GM21367 (cell line): ENCODE measurements at regions not wholly inside any gene's neighbourhood (a gene's known extent, or its start where the extent isn't known, plus 50 kb on each side); places are given as distances from the start of the nearest gene placed in this dataset.

Experiments used
- ATAC-seq: cut with Tn5 transposase; IDR thresholded peaks from one replicate; pipeline ENCODE4 v1.9.1; 2021; ENCODE audit not compliant: unreplicated experiment

DNA sequence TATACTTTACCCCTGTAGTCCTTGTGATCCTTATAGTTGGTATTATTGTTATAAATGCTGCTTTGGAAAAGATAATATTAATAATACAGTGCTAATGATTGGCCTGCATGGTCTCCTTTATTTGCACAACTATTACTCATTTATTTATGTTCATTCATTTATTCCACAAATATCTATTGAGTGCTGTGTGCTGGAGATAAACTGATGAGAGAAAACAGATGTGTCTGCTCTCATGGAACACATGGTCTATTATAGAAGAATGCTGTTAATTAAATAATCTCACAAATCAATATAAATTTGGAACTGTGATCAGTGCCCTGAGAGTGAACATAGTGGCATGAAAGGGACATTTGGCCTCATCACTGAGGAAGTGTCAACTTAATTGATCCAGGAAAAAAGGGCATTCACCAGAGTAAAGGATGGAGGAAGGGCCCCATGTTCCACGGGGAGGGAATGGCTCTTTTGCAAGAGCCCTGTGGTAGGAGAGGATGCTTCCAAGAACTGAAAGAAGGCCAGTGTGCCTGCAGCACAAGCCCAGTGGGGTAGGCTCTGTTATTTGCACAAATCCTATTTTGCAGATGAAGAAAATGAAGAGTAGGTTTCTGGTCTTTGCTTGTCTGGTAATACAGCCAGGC is 91.5 kb upstream of the STK39 start:
- no peak for ATAC-seq

DNA sequence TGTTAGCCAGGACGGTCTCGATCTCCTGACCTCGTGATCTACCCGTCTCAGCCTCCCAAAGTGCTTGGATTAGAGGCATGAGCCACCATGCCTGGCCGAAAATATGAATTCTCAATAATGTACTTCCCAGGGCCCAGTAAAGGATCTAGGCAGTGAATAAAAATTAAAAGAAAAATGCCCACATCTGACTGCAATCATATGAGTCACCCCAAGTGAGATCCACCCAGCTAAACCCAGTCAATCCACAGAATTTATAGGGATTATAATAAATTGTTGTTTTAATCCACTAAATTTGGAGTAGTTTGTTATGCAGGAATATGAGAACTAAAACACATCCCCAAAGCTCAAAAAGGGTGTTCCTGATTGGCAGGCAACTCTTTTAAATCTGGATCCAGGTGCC is 93.5 kb upstream of the STK39 start:
- no peak for ATAC-seq

DNA sequence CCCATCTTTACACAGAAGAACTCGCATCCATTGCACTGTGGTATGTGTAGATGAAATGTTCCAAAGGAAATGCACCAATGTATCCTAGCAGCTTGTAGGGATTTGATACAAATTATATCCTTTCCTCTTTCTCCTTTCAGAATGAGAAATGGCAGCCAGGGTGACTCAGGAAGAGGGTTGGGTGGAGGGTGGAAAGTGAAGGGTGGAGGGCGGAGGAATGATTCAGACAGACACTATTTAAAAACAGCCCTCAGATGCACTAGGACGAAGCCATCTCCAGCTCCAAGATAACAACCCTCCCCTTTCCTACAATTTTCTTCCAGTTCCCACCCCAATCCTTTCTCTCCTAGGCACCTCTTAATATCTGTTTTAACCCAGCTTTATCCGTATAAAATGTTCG is 96.2 kb upstream of the STK39 start:
- no peak for ATAC-seq

DNA sequence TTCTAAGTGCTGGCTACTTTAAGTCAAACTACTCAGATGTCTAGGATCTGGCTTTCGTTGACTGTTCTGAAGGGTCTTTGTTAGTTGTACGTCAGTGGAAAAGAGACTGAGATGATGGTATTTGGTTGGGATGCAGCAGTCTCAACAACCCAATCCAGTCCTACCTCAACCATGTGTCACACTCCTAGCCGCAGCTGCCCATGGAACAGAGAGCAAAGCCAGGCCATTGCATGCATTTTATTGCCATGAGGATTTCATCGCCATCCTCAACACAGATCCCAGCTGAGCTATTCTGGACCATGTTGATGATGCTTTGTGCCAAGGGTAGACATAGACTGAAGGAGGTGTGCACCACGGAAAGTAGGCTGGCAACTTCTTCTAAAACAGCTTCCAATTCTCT is 97.3 kb upstream of the STK39 start:
- no peak for ATAC-seq

DNA sequence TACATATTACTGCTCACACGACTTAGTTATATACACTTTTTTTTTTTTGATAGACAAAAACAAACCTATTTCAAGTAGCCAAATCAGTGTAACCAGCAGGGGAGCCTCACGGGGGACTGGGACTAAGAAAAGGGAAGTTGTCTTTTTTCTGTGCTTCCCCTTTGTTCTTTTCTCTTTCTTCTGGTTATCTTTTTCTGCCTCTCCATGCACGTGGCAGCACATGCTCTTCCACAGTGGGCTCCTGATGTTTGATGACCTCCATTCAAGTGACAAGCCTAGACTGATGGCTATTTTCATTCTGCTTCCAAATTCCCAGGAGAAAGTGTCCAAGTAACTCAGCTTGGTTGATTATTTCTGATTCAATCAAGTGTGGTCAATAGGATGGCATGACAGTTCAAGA is 98.2 kb upstream of the STK39 start:
- ATAC-seq, result no peak

DNA sequence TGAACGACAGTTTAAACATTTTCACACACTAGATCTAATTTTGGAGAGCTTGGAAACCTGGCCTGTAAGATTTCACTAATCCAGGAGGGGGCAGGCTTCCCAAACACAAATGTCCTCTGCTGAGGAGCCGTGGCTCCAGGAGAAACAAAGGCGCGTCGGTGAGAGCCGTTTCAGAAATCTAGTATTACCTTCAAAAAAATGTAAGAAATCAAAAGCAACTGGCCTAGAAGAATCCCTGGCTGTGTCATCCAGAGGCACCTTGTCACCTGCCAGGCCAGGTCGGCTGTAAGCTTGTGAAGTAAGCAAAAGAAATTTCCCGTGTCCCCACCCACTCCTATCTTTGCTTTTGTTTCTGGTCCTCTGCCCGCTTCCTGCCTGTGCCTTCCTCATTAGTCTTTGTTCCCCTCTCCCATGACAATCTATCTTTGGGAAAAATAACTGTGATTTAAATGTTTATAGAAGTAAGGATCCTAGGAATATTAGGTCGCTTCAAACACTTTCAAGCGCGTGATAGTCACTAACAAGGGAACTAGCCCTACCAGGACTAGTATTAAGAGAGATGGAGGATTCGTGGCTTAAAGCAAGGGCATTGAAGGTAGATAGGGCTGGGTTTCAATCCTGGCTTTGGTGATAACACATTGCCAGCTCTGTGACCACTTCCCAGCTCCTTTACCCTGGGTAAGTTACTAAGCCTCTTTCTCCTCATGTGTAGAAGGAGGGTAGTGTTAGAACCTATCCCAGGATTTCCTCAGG is 99.5 kb upstream of the STK39 start:
- ATAC-seq, result peak; percentile 74

DNA sequence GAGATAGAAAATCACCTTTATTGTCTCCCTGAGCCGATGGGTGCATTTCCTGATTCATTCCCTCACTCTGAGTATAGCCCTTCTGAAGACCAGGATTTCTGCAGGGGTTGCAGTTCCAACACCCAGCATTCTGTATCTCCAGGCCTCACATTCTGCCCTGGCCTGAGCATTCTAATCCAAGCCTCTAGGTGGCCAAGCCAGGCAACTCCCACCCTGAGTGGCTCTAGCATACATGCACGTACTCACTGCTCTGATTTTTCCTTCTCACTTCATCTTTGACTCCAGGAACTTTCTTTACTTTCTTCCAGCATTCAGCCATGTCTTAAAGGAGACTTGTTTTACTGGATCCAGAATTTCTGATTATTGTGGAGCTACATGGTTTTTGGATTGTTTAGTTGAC is 100.7 kb upstream of the STK39 start:
- ATAC-seq, result peak; percentile 69

DNA sequence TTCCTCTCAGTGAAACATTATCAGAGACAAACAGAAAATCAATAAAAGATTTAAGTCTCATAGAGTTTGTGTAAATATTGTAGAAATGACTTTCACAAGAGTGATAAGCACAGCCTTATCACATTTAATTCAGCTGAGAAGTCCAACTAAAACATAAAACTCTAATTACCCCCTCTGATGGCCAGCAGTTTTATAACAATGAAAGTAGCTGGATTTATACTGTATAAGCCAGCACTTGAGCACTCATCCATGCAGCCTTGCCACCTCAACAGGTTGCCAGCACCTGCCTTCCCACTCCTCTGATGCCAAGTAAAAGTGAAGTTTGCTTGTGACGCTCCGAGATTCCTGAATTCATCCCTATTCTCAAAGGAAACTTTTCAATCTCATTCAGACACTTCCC is 103.0 kb upstream of the STK39 start:
- no peak for ATAC-seq

DNA sequence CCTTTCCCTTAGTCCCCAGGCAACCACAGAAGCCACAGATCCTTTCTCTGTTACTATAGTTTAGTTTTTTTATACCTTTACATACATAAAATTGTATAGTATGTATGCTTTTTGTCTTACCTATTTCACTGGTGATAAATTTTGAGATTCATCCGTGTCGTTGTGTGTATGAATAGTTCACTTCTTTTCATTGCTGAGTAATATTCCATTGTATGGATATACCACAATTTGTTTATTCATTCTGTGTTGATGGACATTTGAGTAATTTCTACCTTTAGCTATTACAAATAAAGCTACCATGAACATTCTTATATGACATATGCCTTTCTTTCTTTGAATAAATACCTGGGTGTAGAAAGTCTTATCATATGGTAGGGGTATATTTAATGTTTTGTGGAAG is 102.8 kb upstream of the CERS6 start:
- no peak for ATAC-seq

DNA sequence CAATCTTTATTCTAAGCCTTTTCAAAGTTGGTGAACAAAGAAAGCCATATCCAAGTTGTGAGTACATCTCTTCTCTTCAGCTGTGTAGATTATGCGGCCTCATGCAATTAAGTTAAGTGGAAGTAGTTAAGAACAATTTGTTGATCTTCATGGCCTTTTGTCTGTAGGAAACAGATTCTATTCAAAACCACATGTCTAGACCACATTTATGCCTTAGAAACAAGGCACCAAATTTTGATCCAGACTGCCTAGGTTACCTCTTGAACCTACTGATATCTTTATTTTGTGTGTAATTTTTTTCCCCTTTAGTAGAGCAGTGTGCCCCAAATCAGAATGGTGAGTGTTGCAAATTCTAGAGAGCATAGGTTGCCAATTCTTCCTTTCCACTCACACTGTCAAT is 101.6 kb upstream of the CERS6 start:
- no peak for ATAC-seq

DNA sequence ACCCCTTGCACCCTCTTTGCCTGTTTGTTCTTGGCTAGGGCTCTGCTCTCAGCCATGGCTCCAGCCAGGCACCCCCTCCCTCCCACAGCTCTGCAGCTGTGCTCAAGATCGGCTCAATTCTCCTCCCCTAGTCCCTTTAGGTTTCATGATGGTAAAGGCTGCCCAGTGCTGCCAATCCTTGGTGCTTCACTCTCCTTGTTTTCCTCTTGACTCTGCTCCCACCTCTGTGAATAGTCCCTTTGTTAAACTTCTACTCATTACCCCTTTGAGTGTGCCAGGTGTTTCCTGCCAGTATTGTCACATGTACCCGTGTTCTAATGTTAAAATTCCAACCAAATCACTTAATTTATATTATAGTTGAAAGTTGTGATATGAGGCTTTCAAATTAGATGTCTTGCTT is 101.0 kb upstream of the CERS6 start:
- ATAC-seq, result no peak

DNA sequence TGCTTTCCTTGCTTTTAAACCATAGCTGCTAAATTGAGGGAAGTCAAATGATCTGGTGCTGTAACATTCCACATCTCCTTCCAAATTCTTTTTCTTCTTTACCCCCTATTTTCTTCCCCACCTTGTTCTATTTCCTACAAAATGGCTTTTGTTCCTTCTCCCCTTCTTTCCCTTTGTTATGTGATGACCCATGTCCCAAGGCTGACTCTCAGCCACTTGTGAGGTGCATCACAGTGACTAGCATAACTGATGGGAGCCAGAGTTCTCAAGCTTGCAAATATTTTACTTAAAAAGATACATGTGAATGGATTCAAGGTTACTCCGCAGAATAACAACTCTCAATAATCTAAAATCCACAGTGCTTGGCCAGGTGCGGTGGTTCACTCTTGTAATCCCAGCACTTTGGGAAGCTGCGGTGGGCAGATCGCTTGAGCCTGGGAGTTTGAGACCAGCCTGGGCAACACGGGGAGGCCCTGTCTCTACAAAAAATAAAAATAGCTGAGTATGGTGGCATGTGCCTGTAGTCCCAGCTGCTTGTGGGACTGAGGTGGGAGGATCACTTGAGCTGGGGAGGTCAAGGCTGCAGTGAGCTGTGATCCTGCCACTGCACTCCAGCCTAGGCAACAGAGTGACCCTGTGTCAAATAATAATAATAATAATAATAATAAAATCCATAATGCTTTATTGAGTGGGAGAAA is 100.1 kb upstream of the CERS6 start:
- no peak for ATAC-seq

DNA sequence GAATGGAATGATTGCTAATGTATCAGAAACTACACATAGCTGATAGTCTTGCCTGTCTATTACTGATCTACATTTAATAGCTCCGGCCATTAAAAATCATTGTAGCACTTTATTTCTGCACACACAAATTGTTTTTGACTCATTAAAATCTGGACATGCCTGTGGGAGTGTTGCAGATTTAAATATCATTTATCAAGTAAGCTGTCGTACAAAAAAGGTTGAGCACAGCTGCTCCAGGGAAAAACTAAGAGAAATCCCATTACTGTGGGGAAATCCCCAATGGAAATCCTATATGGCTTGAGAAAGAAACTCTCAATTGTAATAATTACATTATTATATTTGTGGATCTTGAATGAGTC is 99.6 kb upstream of the CERS6 start:
- no peak for ATAC-seq

DNA sequence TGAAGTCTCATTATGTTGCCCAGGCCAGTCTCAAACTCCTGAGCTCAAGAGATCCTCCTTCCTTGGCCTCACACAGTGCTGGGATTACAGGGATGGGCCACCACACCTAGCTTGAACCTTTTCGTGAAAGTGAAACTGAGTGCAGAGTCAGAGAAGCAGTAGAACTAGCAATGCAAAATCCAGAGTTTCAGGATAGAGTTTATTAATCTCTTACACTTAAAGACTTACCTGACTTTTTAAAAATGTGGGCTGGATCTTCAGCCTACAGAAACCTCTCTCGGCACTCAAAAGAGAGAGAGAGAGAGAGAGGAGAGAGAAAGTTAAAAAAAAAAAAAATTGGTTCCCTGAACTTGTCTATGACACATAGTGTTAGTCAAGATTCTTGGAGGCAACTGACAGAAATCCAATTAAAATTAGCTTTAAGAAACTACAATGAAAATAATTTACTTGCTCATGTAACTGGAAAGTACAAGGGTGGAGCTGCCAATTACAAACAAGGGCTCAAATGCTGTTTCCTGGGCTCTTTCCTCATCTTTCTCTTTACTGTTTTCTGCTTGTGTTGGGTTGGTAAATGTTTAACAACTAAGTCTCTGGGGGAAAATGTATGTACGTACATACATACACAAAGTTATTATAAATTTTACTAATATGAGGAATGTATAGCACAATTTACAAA is 98.1 kb upstream of the CERS6 start:
- ATAC-seq, result no peak

DNA sequence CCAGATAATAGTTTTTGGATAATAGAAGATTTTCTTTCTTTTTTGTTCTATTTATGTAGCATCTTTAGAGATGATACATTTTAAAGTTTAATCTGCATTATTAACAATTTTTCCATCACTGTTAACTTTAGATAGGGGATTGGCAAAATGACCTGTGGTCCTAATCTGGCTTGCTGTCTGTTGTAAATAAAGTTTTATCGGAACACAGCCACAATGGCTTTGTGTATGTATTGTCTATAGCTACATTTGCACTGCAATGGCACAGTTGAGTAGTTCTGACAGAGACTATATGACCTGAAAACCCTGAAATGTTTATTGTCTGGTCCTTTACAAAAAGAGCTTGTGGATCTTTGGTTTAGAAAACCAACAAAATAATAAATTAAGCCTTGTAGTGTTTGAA is 97.0 kb upstream of the CERS6 start:
- ATAC-seq, result no peak

DNA sequence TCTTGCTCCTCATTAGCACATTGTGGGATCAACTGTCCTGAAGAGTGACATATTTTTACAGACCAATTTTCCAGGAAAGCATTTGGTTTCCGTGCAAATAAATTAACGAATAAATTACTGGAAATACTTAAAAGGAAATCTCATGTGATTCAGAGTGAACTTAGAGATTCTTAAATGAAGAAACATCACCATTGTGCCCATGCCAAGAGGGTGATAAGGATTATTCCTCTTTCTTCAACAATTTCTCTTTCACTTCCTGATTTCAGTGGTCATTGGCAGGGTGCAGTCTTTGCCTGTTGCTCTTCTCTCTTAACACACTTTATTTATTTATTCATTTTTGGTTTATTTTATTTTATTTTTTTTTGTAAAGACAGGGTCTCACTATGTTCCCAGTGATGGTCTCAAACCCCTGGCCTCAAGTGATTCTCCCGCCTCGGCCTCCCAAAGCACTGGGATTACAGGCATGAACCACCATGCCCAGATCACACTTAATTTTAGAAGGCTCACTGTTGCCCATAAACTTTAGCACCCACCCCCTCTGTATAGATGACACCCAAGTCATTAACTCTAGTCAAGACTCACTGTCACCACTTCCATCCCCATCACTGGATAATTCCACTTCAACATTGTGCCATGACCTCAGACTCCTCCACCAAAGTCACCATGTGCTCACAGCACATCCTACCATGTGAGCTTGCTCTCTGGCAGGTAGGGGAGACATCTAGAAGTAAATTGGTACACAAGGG is 92.6 kb upstream of the CERS6 start:
- ATAC-seq, result peak; percentile 74

DNA sequence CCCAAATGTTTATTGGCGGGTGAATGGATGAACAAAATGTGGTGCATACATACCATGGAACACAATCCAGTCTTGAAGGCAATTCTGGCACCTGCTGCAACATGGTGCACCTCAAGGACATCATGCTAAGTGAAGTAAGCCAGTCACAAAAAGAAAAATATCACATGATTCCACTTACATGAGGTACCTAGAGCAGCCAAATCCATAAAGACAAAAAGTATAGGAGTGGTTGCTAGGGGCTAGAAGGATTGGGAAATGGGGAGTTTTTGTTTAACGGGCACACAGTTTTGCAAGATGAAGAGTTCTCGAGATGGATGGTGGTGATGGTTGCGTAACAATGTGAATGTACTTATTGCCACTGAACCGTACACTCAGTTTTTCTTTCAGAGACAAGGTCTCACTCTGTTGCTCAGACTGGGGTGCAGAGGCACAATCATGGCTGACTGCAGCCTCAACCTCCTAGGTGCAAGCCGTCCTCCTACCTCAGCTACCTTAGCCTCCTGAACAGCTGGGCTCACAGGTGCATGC is 90.9 kb upstream of the CERS6 start:
- no peak for ATAC-seq

DNA sequence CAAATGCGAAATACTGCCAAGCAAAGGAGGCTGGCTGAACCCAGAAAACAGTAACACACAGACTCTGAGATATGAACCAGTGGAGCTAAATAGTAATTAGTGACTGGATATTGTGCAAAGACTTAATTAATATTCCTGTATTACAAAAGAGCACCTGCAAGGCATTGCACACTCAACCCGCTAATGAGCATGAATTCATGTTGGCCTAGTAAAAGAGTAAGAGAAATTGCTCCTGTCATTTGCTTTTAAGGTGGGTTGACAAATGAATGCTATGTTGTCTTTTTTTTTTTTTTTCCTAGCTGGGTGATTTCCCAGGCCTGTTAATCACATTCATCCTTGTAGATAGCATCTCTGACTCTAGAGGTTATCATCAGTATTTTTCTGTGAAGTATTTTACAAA is 87.0 kb upstream of the CERS6 start:
- no peak for ATAC-seq

DNA sequence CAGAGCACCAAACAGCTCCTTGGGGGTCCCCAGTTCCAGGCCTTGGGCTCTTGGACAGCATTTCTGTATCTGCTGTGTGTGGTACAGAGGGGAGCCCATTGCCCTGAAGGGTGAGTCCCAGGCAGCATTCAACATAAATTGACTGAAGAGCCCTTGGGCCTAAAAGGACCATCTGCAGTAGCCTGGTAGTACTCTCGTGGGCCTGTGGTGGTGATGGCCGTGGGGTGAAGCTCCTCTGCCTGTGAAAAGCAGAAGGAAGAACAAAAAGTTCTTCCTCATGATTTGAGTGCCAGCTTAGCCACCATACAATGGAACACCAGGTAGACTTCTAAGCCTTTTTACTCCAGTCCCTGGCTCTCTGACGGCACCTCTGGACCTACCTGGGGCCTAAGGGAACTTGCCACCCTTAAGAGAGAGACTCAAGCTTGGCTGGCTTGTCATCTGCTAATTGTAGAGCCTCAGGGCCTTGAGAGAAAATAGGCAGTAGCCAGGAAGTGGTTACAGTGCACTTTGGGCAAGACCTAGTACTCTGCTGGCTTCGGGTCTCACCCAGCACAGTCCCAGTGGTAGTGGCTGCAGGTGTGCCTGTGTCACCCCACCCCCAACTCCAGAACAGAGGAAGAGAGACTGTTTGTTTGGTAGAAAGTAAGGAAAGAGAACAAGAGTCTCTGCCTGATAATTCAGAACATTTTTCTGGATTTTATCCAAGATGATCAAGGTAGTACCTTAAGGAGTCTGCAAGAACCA is 84.6 kb upstream of the CERS6 start:
- peak; percentile 93 for ATAC-seq

DNA sequence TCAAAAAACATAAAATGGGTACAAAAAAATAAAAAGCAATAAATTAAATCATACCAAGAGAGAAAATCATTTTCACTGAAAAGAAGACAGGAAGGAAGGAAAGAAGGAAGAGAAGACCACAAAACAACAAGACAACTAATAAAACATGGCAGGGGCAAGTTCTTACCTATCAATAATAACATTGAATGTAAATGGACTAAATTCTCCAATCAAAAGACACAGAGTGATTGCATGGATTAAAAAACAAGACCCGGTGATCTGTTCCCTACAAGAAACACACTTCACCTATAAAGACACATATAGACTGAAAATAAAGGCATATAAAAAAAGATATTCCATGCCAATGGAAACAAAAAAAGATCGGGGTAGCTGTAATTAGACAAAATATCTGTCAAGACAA is 82.6 kb upstream of the CERS6 start:
- ATAC-seq, result no peak
